ENCODE measurements at regions not wholly inside any gene's neighbourhood (a gene's known extent, or its start where the extent isn't known, plus 50 kb on each side); places are given as distances from the start of the nearest gene placed in this dataset.

- H3K27ac ChIP-seq: no peak overlapping the region
- no peaks in the 10 kb centered on the region for H3K4me1 ChIP-seq (replicated peaks)
- no peaks in the 10 kb centered on the region for H3K9me3 ChIP-seq
- no peaks in the 10 kb centered on the region for H3K27me3 ChIP-seq (replicated peaks; ENCODE audit: insufficient read depth)
- no peaks in the 10 kb centered on the region for H3K36me3 ChIP-seq
- 71% methylated on average over 10 of the region's 10 CpGs for WGBS
- intact Hi-C loops (cut with DNase I): no loop called here
- no peak for DNase-seq (ENCODE audit: low spot score)
- H3K4me3 ChIP-seq: no peak overlapping the region
- TF ChIP-seq CTCF (IDR thresholded peaks at IDR 0.05): no peak
- TF ChIP-seq POLR2A (IDR thresholded peaks at IDR 0.05): no peak
- no peak for TF ChIP-seq POLR2AphosphoS5 (IDR thresholded peaks at IDR 0.05)
Observed at GRCh38 chr2:3132466-3132865, 245.2 kb downstream of the EIPR1 start.

- Histone ChIP-seq H3K27me3 (replicated peaks; ENCODE audit: insufficient read depth) (no peaks in the 10 kb centered on the region), H3K4me3 (no peak overlapping the region), H3K4me1 (replicated peaks) (no peaks in the 10 kb centered on the region), H3K36me3 (no peaks in the 10 kb centered on the region), H3K9me3 (no peaks in the 10 kb centered on the region), H3K27ac (no peak overlapping the region)
- 40% methylated on average over 22 of the region's 22 CpGs for WGBS
- DNase-seq (ENCODE audit: low spot score): no peak
- intact Hi-C loops (cut with DNase I): no loop called here
- TF ChIP-seq POLR2AphosphoS5 (IDR thresholded peaks at IDR 0.05) (no peak), POLR2A (IDR thresholded peaks at IDR 0.05) (no peak), CTCF (IDR thresholded peaks at IDR 0.05) (no peak)
Observed at GRCh38 chr2:3131636-3132326, 245.8 kb downstream of the EIPR1 start.

- no peak overlapping the region for H3K4me3 ChIP-seq
- no peak for DNase-seq (ENCODE audit: low spot score)
- TF ChIP-seq POLR2A (IDR thresholded peaks at IDR 0.05): no peak
- WGBS: 69% methylated on average over 19 of the region's 19 CpGs
- intact Hi-C loops (cut with DNase I): no loop called here
- H3K27me3 ChIP-seq (replicated peaks; ENCODE audit: insufficient read depth): no peaks in the 10 kb centered on the region
- H3K36me3 ChIP-seq: no peaks in the 10 kb centered on the region
- no peak overlapping the region for H3K27ac ChIP-seq
- no peaks in the 10 kb centered on the region for H3K4me1 ChIP-seq (replicated peaks)
- no peaks in the 10 kb centered on the region for H3K9me3 ChIP-seq
Observed at GRCh38 chr2:3130889-3131635, 246.6 kb downstream of the EIPR1 start.

- 75% methylated on average over 4 of the region's 4 CpGs for WGBS
- no peak overlapping the region for H3K27ac ChIP-seq
- no peaks in the 10 kb centered on the region for H3K4me1 ChIP-seq (replicated peaks)
- no peak for DNase-seq (ENCODE audit: low spot score)
- no peak overlapping the region for H3K4me3 ChIP-seq
- intact Hi-C loops (cut with DNase I): no loop called here
- no peaks in the 10 kb centered on the region for H3K27me3 ChIP-seq (replicated peaks; ENCODE audit: insufficient read depth)
- no peak for TF ChIP-seq CTCF (IDR thresholded peaks at IDR 0.05)
- no peak for TF ChIP-seq POLR2AphosphoS5 (IDR thresholded peaks at IDR 0.05)
- TF ChIP-seq POLR2A (IDR thresholded peaks at IDR 0.05): no peak
- no peaks in the 10 kb centered on the region for H3K9me3 ChIP-seq
- no peaks in the 10 kb centered on the region for H3K36me3 ChIP-seq
Observed at GRCh38 chr2:3130444-3130843, 247.2 kb downstream of the EIPR1 start.

GRCh38 chr2:3129867-3130266 lies 247.8 kb downstream of the EIPR1 start:
- Histone ChIP-seq H3K9me3 (no peaks in the 10 kb centered on the region), H3K36me3 (no peaks in the 10 kb centered on the region), H3K4me1 (replicated peaks) (no peaks in the 10 kb centered on the region), H3K27ac (no peak overlapping the region), H3K27me3 (replicated peaks; ENCODE audit: insufficient read depth) (no peaks in the 10 kb centered on the region), H3K4me3 (no peak overlapping the region)
- no peak for TF ChIP-seq POLR2A (IDR thresholded peaks at IDR 0.05)
- TF ChIP-seq CTCF (IDR thresholded peaks at IDR 0.05): no peak
- TF ChIP-seq POLR2AphosphoS5 (IDR thresholded peaks at IDR 0.05): no peak
- intact Hi-C loops (cut with DNase I): no loop called here
- no peak for DNase-seq (ENCODE audit: low spot score)
- WGBS: 89% methylated on average over 6 of the region's 6 CpGs
